Endothelial cell of umbilical vein (primary cell): ENCODE measurements at regions not wholly inside any gene's neighbourhood (a gene's known extent, or its start where the extent isn't known, plus 50 kb on each side); places are given as distances from the start of the nearest gene placed in this dataset.

Experiments
- BruUV-seq: library from RNA; stranded (reverse); fragments of 400-500 nt; replicated peaks from 2 replicates; lab custom pipeline; 2021; lab: Mats Ljungman, UMichigan
- CTCF ChIA-PET: fragments of 300-600, 350-600 bp; sonication (Branson Sonifier 250); formaldehyde crosslinking; loops from one replicate; lab custom pipeline; 2021; ENCODE audit warnings: antibody characterized with exemption, inconsistent platforms; lab: Charles Lee
- POLR2A ChIA-PET: fragments of 300-600, 350-600 bp; sonication (Branson Sonifier 250); formaldehyde crosslinking; loops from one replicate; lab custom pipeline; 2021; ENCODE audit warnings: antibody characterized with exemption, inconsistent platforms; lab: Charles Lee
- DNase-seq: peaks from one replicate; pipeline ENCODE4 v3.0.0-alpha.2; 2011; ENCODE audit warnings: low read depth, low spot score
- FAIRE-seq: peaks from 2 replicates; lab custom pipeline; 2011; peaks lifted over from hg19 to GRCh38; lab: Jason Lieb, UNC
- H2AFZ ChIP-seq: 2 replicates; pipeline ENCODE4 v1.6.0; 2012; ENCODE audit warnings: low read depth, low read length, control low read depth, inconsistent platforms
- H3K27ac ChIP-seq: 2 replicates; pipeline ENCODE4 v1.5.1; 2011; ENCODE audit warnings: low read depth, mild to moderate bottlenecking, control low read depth, low read length, moderate library complexity; ENCODE audit not compliant: insufficient read depth
- H3K27me3 ChIP-seq, 2 experiments: 2 replicates each; pipeline versions ENCODE4 v1.6.0 to v1.6.1; 2011; ENCODE audit warnings: low read length in 2 of 2, mixed read lengths in 1 of 2; ENCODE audit not compliant: control insufficient read depth in 2 of 2, insufficient read depth in 2 of 2
- H3K36me3 ChIP-seq, 2 experiments: 2 replicates in 1 of 2; 3 replicates in 1 of 2; pipeline ENCODE4 v1.5.1; 2011; ENCODE audit warnings: low read length in 2 of 2, mild to moderate bottlenecking in 1 of 2, moderate library complexity in 1 of 2; ENCODE audit not compliant: control insufficient read depth in 2 of 2, insufficient read depth in 2 of 2; ENCODE audit errors: extremely low read depth in 1 of 2
- H3K4me1 ChIP-seq: 3 replicates; pipeline ENCODE4 v1.5.1; 2011; ENCODE audit warnings: mild to moderate bottlenecking, low read length; ENCODE audit not compliant: control insufficient read depth, insufficient read depth; ENCODE audit errors: extremely low read depth
- H3K4me2 ChIP-seq: 2 replicates; pipeline ENCODE4 v1.6.1; 2011; ENCODE audit warnings: low read length, control low read depth, mixed read lengths; ENCODE audit not compliant: insufficient read depth
- H3K4me3 ChIP-seq, 3 experiments: fragments of 200-600 bp in 1 of 3; sonication (generic), shearing (Covaris generic) in 1 of 3; replicated peaks in 1 of 3; 2 replicates each; pipeline ENCODE4 v1.5.1; 2011 to 2016; ENCODE audit warnings: control low read depth in 3 of 3, low read length in 3 of 3, mild to moderate bottlenecking in 2 of 3, inconsistent platforms in 1 of 3, low read depth in 1 of 3, moderate library complexity in 1 of 3; ENCODE audit not compliant: insufficient read depth in 1 of 3
- H3K79me2 ChIP-seq: 2 replicates; pipeline ENCODE4 v1.6.0; 2012; ENCODE audit warnings: low read length, inconsistent platforms; ENCODE audit not compliant: control insufficient read depth, insufficient read depth
- H3K9ac ChIP-seq: replicated peaks from 2 replicates; pipeline ENCODE3; 2011; ENCODE audit warnings: low read length, control low read depth; ENCODE audit not compliant: insufficient read depth; ENCODE audit errors: extremely low read depth
- H3K9me1 ChIP-seq: replicated peaks from 3 replicates; pipeline ENCODE4 v1.6.0; 2011; ENCODE audit warnings: mild to moderate bottlenecking, low read length; ENCODE audit not compliant: control insufficient read depth, insufficient read depth; ENCODE audit errors: extremely low read depth
- H3K9me3 ChIP-seq: replicated peaks from 2 replicates; pipeline ENCODE4 v1.5.1; 2012; ENCODE audit warnings: low read length, inconsistent platforms; ENCODE audit not compliant: control insufficient read depth, insufficient read depth
- H4K20me1 ChIP-seq: replicated peaks from 2 replicates; pipeline ENCODE3; 2011; ENCODE audit warnings: mild to moderate bottlenecking, low read length; ENCODE audit not compliant: control insufficient read depth, insufficient read depth; ENCODE audit errors: extremely low read depth
- EZH2 ChIP-seq: IDR thresholded peaks from 2 replicates; pipeline ENCODE4 v1.6.1; 2012; ENCODE audit warnings: borderline replicate concordance, low read depth, mild to moderate bottlenecking, moderate library complexity, low read length, inconsistent platforms; ENCODE audit not compliant: severe bottlenecking
- FOS ChIP-seq: IDR thresholded peaks from 2 replicates; pipeline ENCODE4 v1.6.1; 2011; ENCODE audit warnings: mild to moderate bottlenecking, low read length, moderate library complexity, borderline replicate concordance; ENCODE audit not compliant: insufficient read depth
- JUN ChIP-seq: IDR thresholded peaks from 2 replicates; pipeline ENCODE4 v1.6.1; 2011; ENCODE audit warnings: borderline replicate concordance, low read depth; ENCODE audit not compliant: insufficient read length, insufficient read depth
- POLR2AphosphoS5 ChIP-seq: IDR thresholded peaks from 2 replicates; pipeline ENCODE4 v1.6.1; 2012; ENCODE audit warnings: low read depth, mild to moderate bottlenecking, control low read depth, low read length, moderate library complexity; ENCODE audit not compliant: insufficient read depth
- dilution Hi-C: fragments of 300-500 bp; cut with MboI; formaldehyde crosslinking; loops from one replicate; pipeline ENCODE4 v1.15.0; 2019; ENCODE audit warnings: low sequenced_read_pairs; ENCODE audit not compliant: extremely low pct_ligation_motif_present
- intact Hi-C: fragments of 100-400 bp; cut with micrococcal nuclease; formaldehyde crosslinking; loops from one replicate; pipeline ENCODE4 v1.10.0; 2022

GRCh38 chr7:84783141-84783778, 403.6 kb downstream of the SEMA3D start:
- BruUV-seq: no TSS peak
- CTCF ChIA-PET: interaction anchor here (0.9 to 1.0 kb wide), 2 partner anchors 10 to 60 kb away, joined by 3 read pairs; no protein-coding TSS in a partner anchor
- no peak overlapping the region for H3K4me3 ChIP-seq
- TF ChIP-seq POLR2AphosphoS5: no peak
- no peaks in the 10 kb centered on the region for H3K9me3 ChIP-seq
- no peaks in the 10 kb centered on the region for H3K27me3 ChIP-seq
- no peaks in the 10 kb centered on the region for H3K79me2 ChIP-seq
- no peak overlapping the region for H3K9ac ChIP-seq
- POLR2A ChIA-PET: interaction anchor here (0.6 kb wide), 1 partner anchor 11 kb away, joined by 6 read pairs; no protein-coding TSS in a partner anchor
- no peak overlapping the region for H3K27ac ChIP-seq
- H2AFZ ChIP-seq: peak overlapping the region; percentile 45
- DNase-seq (no peak), FAIRE-seq (no peak)
- H3K9me1 ChIP-seq: no peaks in the 10 kb centered on the region
- dilution Hi-C loops: no loop called here
- H3K4me2 ChIP-seq: no peak overlapping the region
- intact Hi-C loops: no loop called here
- H3K36me3 ChIP-seq: no peaks in the 10 kb centered on the region
- no peaks in the 10 kb centered on the region for H3K4me1 ChIP-seq
- H4K20me1 ChIP-seq: no peaks in the 10 kb centered on the region

GRCh38 chr7:84781838-84782237, 405.0 kb downstream of the SEMA3D start:
- no peaks in the 10 kb centered on the region for H3K9me1 ChIP-seq
- POLR2A ChIA-PET: no interaction called here
- H3K27ac ChIP-seq: no peak overlapping the region
- no peak for TF ChIP-seq JUN
- TF ChIP-seq FOS: no peak
- TF ChIP-seq EZH2: no peak
- TF ChIP-seq POLR2AphosphoS5: no peak
- H2AFZ ChIP-seq: no peak overlapping the region
- H4K20me1 ChIP-seq: no peaks in the 10 kb centered on the region
- no peaks in the 10 kb centered on the region for H3K79me2 ChIP-seq
- H3K36me3 ChIP-seq: no peaks in the 10 kb centered on the region
- dilution Hi-C loops: no loop called here
- no TSS peak for BruUV-seq
- intact Hi-C loops: no loop called here
- no peak overlapping the region for H3K9ac ChIP-seq
- no peak for FAIRE-seq
- H3K9me3 ChIP-seq: no peaks in the 10 kb centered on the region
- no peak overlapping the region for H3K4me3 ChIP-seq
- CTCF ChIA-PET: no interaction called here
- no peaks in the 10 kb centered on the region for H3K27me3 ChIP-seq
- no peak for DNase-seq
- no peak overlapping the region for H3K4me2 ChIP-seq
- no peaks in the 10 kb centered on the region for H3K4me1 ChIP-seq
